ENCODE measurements at regions not wholly inside any gene's neighbourhood (a gene's known extent, or its start where the extent isn't known, plus 50 kb on each side); places are given as distances from the start of the nearest gene placed in this dataset.

- DNase-seq (ENCODE audit: low spot score) = no peak
These were observed 375.1 kb downstream of the TMEM167A start for GRCh38 chr5:82702046-82702445.

GRCh38 chr5:82699737-82700136 lies 377.5 kb downstream of the TMEM167A start:
- no peak for DNase-seq (ENCODE audit: low spot score)

- DNase-seq (ENCODE audit: low spot score) = no peak
These were observed 379.2 kb downstream of the TMEM167A start for GRCh38 chr5:82698026-82698425.

- DNase-seq (ENCODE audit: low spot score) = no peak
These were observed 382.4 kb downstream of the TMEM167A start for GRCh38 chr5:82694711-82695285.

- no peak for DNase-seq (ENCODE audit: low spot score)
These were observed 384.4 kb downstream of the TMEM167A start for GRCh38 chr5:82692826-82693225.

- no peak for DNase-seq (ENCODE audit: low spot score)
These were observed 392.5 kb downstream of the TMEM167A start for GRCh38 chr5:82684659-82685058.

- no peak for DNase-seq (ENCODE audit: low spot score)
These were observed 393.0 kb downstream of the TMEM167A start for GRCh38 chr5:82684165-82684564.

GRCh38 chr5:82679660-82680059 lies 397.5 kb downstream of the TMEM167A start:
- DNase-seq (ENCODE audit: low spot score) = no peak

GRCh38 chr5:82676661-82677060 lies 398.5 kb upstream of the RPS23 start:
- DNase-seq (ENCODE audit: low spot score) = peak; percentile 76

GRCh38 chr5:82674671-82675070 lies 396.5 kb upstream of the RPS23 start:
- no peak for DNase-seq (ENCODE audit: low spot score)

- no peak for DNase-seq (ENCODE audit: low spot score)
These were observed 395.1 kb upstream of the RPS23 start for GRCh38 chr5:82673057-82673809.

GRCh38 chr5:82670692-82671091 lies 392.5 kb upstream of the RPS23 start:
- DNase-seq (ENCODE audit: low spot score) = no peak

- DNase-seq (ENCODE audit: low spot score) = no peak
These were observed 391.6 kb upstream of the RPS23 start for GRCh38 chr5:82669720-82670119.

GRCh38 chr5:82666312-82666711 lies 388.2 kb upstream of the RPS23 start:
- DNase-seq (ENCODE audit: low spot score) = no peak

GRCh38 chr5:82664732-82665131 lies 386.6 kb upstream of the RPS23 start:
- no peak for DNase-seq (ENCODE audit: low spot score)

GRCh38 chr5:82663225-82663624 lies 385.1 kb upstream of the RPS23 start:
- no peak for DNase-seq (ENCODE audit: low spot score)

- no peak for DNase-seq (ENCODE audit: low spot score)
These were observed 384.2 kb upstream of the RPS23 start for GRCh38 chr5:82662340-82662739.

GRCh38 chr5:82661933-82662332 lies 383.8 kb upstream of the RPS23 start:
- DNase-seq (ENCODE audit: low spot score) = no peak

- no peak for DNase-seq (ENCODE audit: low spot score)
These were observed 383.3 kb upstream of the RPS23 start for GRCh38 chr5:82661462-82661861.

- no peak for DNase-seq (ENCODE audit: low spot score)
These were observed 381.0 kb upstream of the RPS23 start for GRCh38 chr5:82659115-82659514.

GRCh38 chr5:82657033-82657699 lies 379.0 kb upstream of the RPS23 start:
- no peak for DNase-seq (ENCODE audit: low spot score)

- DNase-seq (ENCODE audit: low spot score) = no peak
These were observed 378.2 kb upstream of the RPS23 start for GRCh38 chr5:82656341-82656761.

- DNase-seq (ENCODE audit: low spot score) = no peak
These were observed 376.9 kb upstream of the RPS23 start for GRCh38 chr5:82655078-82655477.

Data from activated CD4-positive, alpha-beta T cell treated with anti-CD3 and anti-CD28 coated beads, Interleukin-2, Interleukin-4, amounts not matched to agents 100 ng/mL and 50 ng/mL, durations not matched to agents 16 hours and 8 hours (primary cell).